Gastroesophageal sphincter (tissue), 4 donors: ENCODE measurements at regions not wholly inside any gene's neighbourhood (a gene's known extent, or its start where the extent isn't known, plus 50 kb on each side); places are given as distances from the start of the nearest gene placed in this dataset.

Source experiments
- ATAC-seq: fragments of 150-250 bp; one replicate; pipeline ENCODE4 v1.9.1; 2016; ENCODE audit warnings: mild to moderate bottlenecking, moderate library complexity
- H3K27ac ChIP-seq, 4 donors: fragments of 200-600 bp; sonication (generic) in 3 of 4; 1 replicate in 3 of 4; 2 replicates in 1 of 4; pipeline ENCODE4 v1.5.1; 2016 to 2019
- H3K27me3 ChIP-seq: fragments of 200-600 bp; sonication (generic); one replicate; pipeline ENCODE4 v1.5.1; 2019
- H3K36me3 ChIP-seq, 2 donors: fragments of 200-600 bp; sonication (generic); one replicate each; pipeline ENCODE4 v1.5.1; 2019; ENCODE audit warnings: control low read depth in 1 of 2
- H3K4me1 ChIP-seq, 3 donors: fragments of 200-600 bp; sonication (generic); 1 replicate in 2 of 3; 2 replicates in 1 of 3; pipeline ENCODE4 v1.5.1; 2016 to 2019; ENCODE audit warnings: control low read depth in 2 of 3
- H3K4me3 ChIP-seq, 2 donors: fragments of 200-600 bp; sonication (generic); one replicate each; pipeline ENCODE4 v1.5.1; 2019; ENCODE audit warnings: mild to moderate bottlenecking in 1 of 2, moderate library complexity in 1 of 2
- H3K9me3 ChIP-seq, 3 donors: fragments of 200-600 bp; sonication (generic); one replicate each; pipeline ENCODE4 v1.5.1; 2017 to 2019; ENCODE audit warnings: control low read depth in 2 of 3
- CTCF ChIP-seq, 4 experiments: fragments of 200-600 bp in 2 of 4; fragments of 450-650 bp in 2 of 4; sonication (generic) in 1 of 4; IDR thresholded peaks; one replicate each; pipeline ENCODE4 v1.5.1; 2017 to 2019; ENCODE audit warnings: antibody characterized with exemption in 4 of 4, mild to moderate bottlenecking in 2 of 4, moderate library complexity in 2 of 4
- EP300 ChIP-seq: sonication (generic); formaldehyde crosslinking; IDR thresholded peaks from one replicate; pipeline ENCODE4 v1.6.1; 2017; ENCODE audit warnings: antibody characterized with exemption, mild to moderate bottlenecking
- POLR2A ChIP-seq, 2 donors: fragments of 450-650 bp; IDR thresholded peaks; one replicate each; pipeline ENCODE4 v1.6.1; 2017; ENCODE audit warnings: antibody characterized with exemption in 2 of 2, mild to moderate bottlenecking in 2 of 2, moderate library complexity in 1 of 2
- POLR2AphosphoS5 ChIP-seq: sonication (generic); formaldehyde crosslinking; IDR thresholded peaks from one replicate; pipeline ENCODE4 v1.6.1; 2017; ENCODE audit warnings: antibody characterized with exemption
- WGBS, 2 donors: methylation state at CpG; one replicate each; pipeline ENCODE4 v1.1.5; 2018; ENCODE audit warnings: low coverage in 1 of 2; 5-methylcytosine and 5-hydroxymethylcytosine counted together

- no peak for ATAC-seq
- H3K9me3 ChIP-seq, result no peaks in the 10 kb centered on the region
- H3K4me3 ChIP-seq, result peak overlapping the region in 1 of 2 donors; percentile 48
- peaks cover 0 to 5% (median 0%) of the 10 kb centered on the region in 3 donors for H3K4me1 ChIP-seq
- TF ChIP-seq POLR2A (IDR thresholded peaks at IDR 0.05), result no peak
- no peak for TF ChIP-seq CTCF (IDR thresholded peaks at IDR 0.05)
- no peak for TF ChIP-seq POLR2AphosphoS5
- TF ChIP-seq EP300, result no peak
- H3K36me3 ChIP-seq, result no peaks in the 10 kb centered on the region
- peaks cover 6% of the 10 kb centered on the region for H3K27me3 ChIP-seq
- WGBS, 2 donors, result 53 to 60% methylated on average over 3 of the region's 3 CpGs
- peak overlapping the region in 2 of 4 donors; percentile 71 to 80 for H3K27ac ChIP-seq
Observed at GRCh38 chr6:26304213-26304796, 60.7 kb upstream of the BTN3A2 start.

GRCh38 chr6:26304797-26305640, 60.0 kb upstream of the BTN3A2 start:
- peaks cover 0 to 5% (median 0%) of the 10 kb centered on the region in 3 donors for H3K4me1 ChIP-seq
- no peaks in the 10 kb centered on the region for H3K36me3 ChIP-seq
- H3K9me3 ChIP-seq, result no peaks in the 10 kb centered on the region
- H3K4me3 ChIP-seq, result peak overlapping the region; percentile 37 to 48
- H3K27ac ChIP-seq, result peak overlapping the region; percentile 55 to 80 (median 67)
- no peak for TF ChIP-seq CTCF (IDR thresholded peaks at IDR 0.05)
- no peak for TF ChIP-seq EP300
- peak; percentile 74 for ATAC-seq
- WGBS, 2 donors, result 23 to 28% methylated on average over 16 to 28 of the region's 29 CpGs
- no peaks in the 10 kb centered on the region for H3K27me3 ChIP-seq

- Histone ChIP-seq H3K27me3 (no peaks in the 10 kb centered on the region), H3K4me3 (peak overlapping the region in 1 of 2 donors; percentile 48), H3K27ac (peak overlapping the region in 2 of 4 donors; percentile 71 to 80), H3K4me1 (peaks cover 0 to 5% (median 0%) of the 10 kb centered on the region in 3 donors), H3K36me3 (no peaks in the 10 kb centered on the region), H3K9me3 (no peaks in the 10 kb centered on the region)
- 53 to 75% methylated on average over 2 to 3 of the region's 3 CpGs for WGBS, 2 donors
- TF ChIP-seq EP300 (no peak), CTCF (IDR thresholded peaks at IDR 0.05) (no peak), POLR2A (IDR thresholded peaks at IDR 0.05) (no peak), POLR2AphosphoS5 (no peak)
- no peak for ATAC-seq
Observed at GRCh38 chr6:26305641-26305969, 59.4 kb upstream of the BTN3A2 start.

GRCh38 chr6:26306232-26306631, 58.8 kb upstream of the BTN3A2 start:
- no peak for ATAC-seq
- Histone ChIP-seq H3K27ac (no peak overlapping the region), H3K9me3 (no peaks in the 10 kb centered on the region), H3K4me1 (peaks cover 0 to 5% (median 0%) of the 10 kb centered on the region in 3 donors), H3K4me3 (no peak overlapping the region), H3K27me3 (no peaks in the 10 kb centered on the region), H3K36me3 (no peaks in the 10 kb centered on the region)
- TF ChIP-seq EP300 (no peak), POLR2A (IDR thresholded peaks at IDR 0.05) (no peak), POLR2AphosphoS5 (no peak), CTCF (IDR thresholded peaks at IDR 0.05) (no peak)
- 88 to 97% methylated on average over 3 of the region's 3 CpGs for WGBS, 2 donors

- ATAC-seq, result no peak
- H3K4me3 ChIP-seq, result no peak overlapping the region
- no peak overlapping the region for H3K27ac ChIP-seq
- H3K4me1 ChIP-seq, result peaks cover 0 to 14% (median 0%) of the 10 kb centered on the region in 3 donors
- TF ChIP-seq EP300 (no peak), CTCF (IDR thresholded peaks at IDR 0.05) (no peak), POLR2AphosphoS5 (no peak), POLR2A (IDR thresholded peaks at IDR 0.05) (no peak)
- H3K9me3 ChIP-seq, result no peaks in the 10 kb centered on the region
- H3K36me3 ChIP-seq, result no peaks in the 10 kb centered on the region
- H3K27me3 ChIP-seq, result no peaks in the 10 kb centered on the region
Observed at GRCh38 chr6:26307850-26308249, 57.1 kb upstream of the BTN3A2 start.
